ENCODE measurements at regions not wholly inside any gene's neighbourhood (a gene's known extent, or its start where the extent isn't known, plus 50 kb on each side); places are given as distances from the start of the nearest gene placed in this dataset.
"Not testable (repeated sequence)": the region's sequence is repeated elsewhere in the genome, so short reads cannot be mapped to it uniquely, and the experiment has no call there.

DNA sequence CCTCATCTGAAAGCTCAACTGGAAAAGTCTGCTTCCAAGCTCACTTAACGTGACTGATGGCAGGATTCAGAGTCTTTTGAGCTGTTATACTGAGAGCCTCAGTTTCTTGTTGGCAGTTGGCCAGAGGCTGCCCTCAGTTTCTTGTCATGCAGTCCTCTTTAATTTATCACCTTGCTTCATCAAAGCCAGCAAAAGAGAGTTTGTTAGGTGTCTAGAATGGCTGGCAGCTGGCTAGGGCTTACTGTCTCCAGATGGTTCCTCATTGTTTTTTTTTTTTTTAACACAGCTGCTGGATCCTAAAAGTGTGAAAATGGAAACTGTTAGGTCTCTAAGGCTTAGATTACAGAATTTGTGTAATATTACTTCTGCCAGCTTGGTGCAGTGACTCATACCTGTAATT is 310.6 kb downstream of the PDCD6IP start:
- H3K27me3 Mint-ChIP-seq, result no peaks in the 10 kb centered on the region
- no peak for DNase-seq
- no peak overlapping the region for H3K27ac Mint-ChIP-seq
- H3K4me1 Mint-ChIP-seq, result peaks cover 13 to 15% of the 10 kb centered on the region in 2 donors
- H3K4me3 Mint-ChIP-seq, result no peak overlapping the region
- no peaks in the 10 kb centered on the region for H3K36me3 Mint-ChIP-seq
- ATAC-seq (replicated peaks), result no peak
- H3K9me3 Mint-ChIP-seq, result no peaks in the 10 kb centered on the region

DNA sequence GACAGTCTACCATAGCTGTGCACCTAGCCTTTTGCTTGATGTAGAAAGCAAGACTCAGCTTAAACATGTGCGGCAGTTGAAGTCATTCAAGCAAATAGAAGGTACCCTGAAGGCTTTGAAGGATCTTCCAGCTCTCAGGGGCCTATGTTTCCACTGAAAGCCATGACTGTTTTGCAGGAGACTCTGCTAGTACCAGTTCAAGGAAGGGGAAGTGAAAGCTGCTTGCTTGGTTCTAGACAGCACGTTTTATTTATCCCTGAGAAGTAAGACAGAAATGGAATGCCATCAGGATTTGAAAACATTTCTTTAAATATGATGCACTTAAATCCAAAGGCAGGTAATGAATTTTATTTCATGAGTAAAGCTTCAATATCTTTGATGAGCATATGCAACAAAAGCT is 311.4 kb downstream of the PDCD6IP start:
- ATAC-seq (replicated peaks) (peak; percentile 71), DNase-seq (no peak)
- Mint-ChIP-seq H3K36me3 (no peaks in the 10 kb centered on the region), H3K9me3 (no peaks in the 10 kb centered on the region), H3K27ac (no peak overlapping the region), H3K27me3 (no peaks in the 10 kb centered on the region), H3K4me3 (no peak overlapping the region), H3K4me1 (peaks cover 13 to 15% of the 10 kb centered on the region in 2 donors)

- no peak overlapping the region for H3K27ac Mint-ChIP-seq
- H3K36me3 Mint-ChIP-seq, result no peaks in the 10 kb centered on the region
- H3K27me3 Mint-ChIP-seq, result no peaks in the 10 kb centered on the region
- H3K4me3 Mint-ChIP-seq, result no peak overlapping the region
- no peak for ATAC-seq (replicated peaks)
- H3K4me1 Mint-ChIP-seq, result peaks cover 13% of the 10 kb centered on the region in 2 donors
- no peak for DNase-seq
- H3K9me3 Mint-ChIP-seq, result peaks cover 3 to 10% of the 10 kb centered on the region in 2 donors
These were observed 312.9 kb downstream of the PDCD6IP start for GRCh38 chr3:34111361-34111760.

DNA sequence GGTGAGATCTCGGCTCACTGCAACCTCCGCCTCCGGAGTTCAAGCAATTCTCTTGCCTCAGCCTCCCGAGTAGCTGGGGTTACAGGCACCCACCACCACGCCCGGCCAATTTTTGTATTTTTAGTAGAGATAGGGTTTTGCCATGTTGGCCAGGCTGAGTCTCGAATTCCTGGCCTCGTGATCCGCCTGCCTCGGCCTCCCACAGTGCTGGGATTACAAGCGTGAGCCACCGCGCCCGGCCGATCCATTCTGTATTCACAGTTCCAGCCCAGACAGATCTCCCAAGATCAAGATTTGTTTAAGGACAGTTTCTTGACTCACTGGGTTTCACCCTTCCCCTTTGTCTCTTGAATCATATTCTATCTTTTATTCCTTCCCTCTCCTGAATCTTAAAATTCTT is 313.8 kb downstream of the PDCD6IP start:
- H3K27ac Mint-ChIP-seq; H3K27me3 Mint-ChIP-seq; ATAC-seq (replicated peaks): not testable (repeated sequence)

DNA sequence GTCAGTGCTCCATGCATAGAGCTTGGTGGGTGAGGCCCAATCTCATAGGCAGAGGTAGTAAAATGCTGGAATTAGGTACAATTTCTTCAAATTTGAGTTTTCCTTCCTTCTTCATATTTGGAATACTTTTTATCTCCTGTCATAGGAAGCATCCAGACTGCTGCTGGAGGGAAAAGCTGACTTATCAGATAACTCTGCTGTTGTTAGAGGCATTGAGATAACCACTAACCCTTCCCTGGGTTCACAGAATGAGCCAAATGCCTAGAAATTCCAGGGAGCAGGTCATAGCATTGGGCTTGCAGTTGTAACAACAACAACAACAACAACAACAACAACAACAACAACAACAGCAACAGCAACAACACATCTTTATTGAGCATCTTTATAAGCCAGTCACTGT is 332.7 kb downstream of the PDCD6IP start:
- Mint-ChIP-seq H3K4me1 (no peaks in the 10 kb centered on the region), H3K27me3 (no peaks in the 10 kb centered on the region)

More for the DNA sequence above, 313.8 kb downstream of the PDCD6IP start:
- not testable (repeated sequence) for H3K4me3 Mint-ChIP-seq, DNase-seq, H3K9me3 Mint-ChIP-seq, H3K36me3 Mint-ChIP-seq, H3K4me1 Mint-ChIP-seq

GRCh38 chr3:34132069-34132692 is 333.8 kb downstream of the PDCD6IP start:
- H3K36me3 Mint-ChIP-seq, result peaks cover 0 to 5% of the 10 kb centered on the region in 2 donors
- peaks cover 0 to 11% of the 10 kb centered on the region in 2 donors for H3K9me3 Mint-ChIP-seq
- ATAC-seq (replicated peaks) (no peak), DNase-seq (no peak)
- no peaks in the 10 kb centered on the region for H3K27me3 Mint-ChIP-seq
- H3K27ac Mint-ChIP-seq, result no peak overlapping the region
- H3K4me1 Mint-ChIP-seq, result no peaks in the 10 kb centered on the region
- H3K4me3 Mint-ChIP-seq, result no peak overlapping the region

More for the DNA sequence above, 332.7 kb downstream of the PDCD6IP start:
- no peak for DNase-seq
- no peak for ATAC-seq (replicated peaks)
- no peak overlapping the region for H3K4me3 Mint-ChIP-seq
- H3K27ac Mint-ChIP-seq, result no peak overlapping the region
- peaks cover 0 to 11% of the 10 kb centered on the region in 2 donors for H3K9me3 Mint-ChIP-seq
- peaks cover 0 to 5% of the 10 kb centered on the region in 2 donors for H3K36me3 Mint-ChIP-seq

DNA sequence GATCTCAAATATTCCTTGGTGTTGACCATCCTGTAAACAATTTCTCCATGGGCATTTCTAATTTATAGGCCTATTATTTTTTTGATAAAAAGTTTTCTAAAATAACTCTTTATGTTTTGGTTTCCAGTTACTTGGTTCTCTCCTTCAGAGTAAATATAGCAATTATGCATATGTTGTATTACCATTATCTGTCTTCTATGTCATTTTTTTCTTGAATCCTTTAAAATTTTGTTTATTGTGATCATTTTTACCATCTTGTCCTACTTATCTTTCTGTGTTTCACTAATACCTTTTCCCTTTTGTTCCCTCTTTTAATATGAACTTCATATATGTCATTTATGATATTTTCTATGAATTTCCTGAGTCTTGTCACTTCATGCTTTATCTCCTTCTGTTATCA is 341.1 kb downstream of the PDCD6IP start:
- no peak for ATAC-seq (replicated peaks)
- Mint-ChIP-seq H3K9me3 (peaks cover 10 to 14% of the 10 kb centered on the region in 2 donors), H3K36me3 (peaks cover 0 to 9% of the 10 kb centered on the region in 2 donors), H3K4me3 (no peak overlapping the region), H3K4me1 (no peaks in the 10 kb centered on the region), H3K27ac (no peak overlapping the region), H3K27me3 (no peaks in the 10 kb centered on the region)
- no peak for DNase-seq

DNA sequence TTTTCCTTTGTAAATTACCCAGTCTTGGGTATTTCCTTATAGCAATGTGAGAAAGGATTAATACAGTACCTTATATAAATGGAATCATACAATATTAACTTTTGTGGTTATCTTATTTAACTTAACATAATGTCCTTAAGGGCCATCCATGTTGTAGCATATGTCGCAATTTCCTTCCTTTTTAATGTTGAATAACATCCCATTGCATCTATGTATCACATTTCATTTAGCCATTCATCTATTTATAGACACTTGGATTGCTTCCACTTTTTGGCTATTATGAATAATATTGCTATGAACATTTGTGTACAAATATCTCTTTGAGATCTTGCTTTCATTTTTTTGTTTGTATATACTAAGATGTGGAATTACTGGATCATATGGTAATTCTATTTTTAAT is 342.2 kb downstream of the PDCD6IP start:
- no peak overlapping the region for H3K27ac Mint-ChIP-seq
- H3K36me3 Mint-ChIP-seq, result peaks cover 0 to 5% of the 10 kb centered on the region in 2 donors
- ATAC-seq (replicated peaks), result no peak
- DNase-seq, result no peak
- peaks cover 6 to 10% of the 10 kb centered on the region in 2 donors for H3K9me3 Mint-ChIP-seq
- H3K4me1 Mint-ChIP-seq, result no peaks in the 10 kb centered on the region
- no peak overlapping the region for H3K4me3 Mint-ChIP-seq
- H3K27me3 Mint-ChIP-seq, result no peaks in the 10 kb centered on the region

DNA sequence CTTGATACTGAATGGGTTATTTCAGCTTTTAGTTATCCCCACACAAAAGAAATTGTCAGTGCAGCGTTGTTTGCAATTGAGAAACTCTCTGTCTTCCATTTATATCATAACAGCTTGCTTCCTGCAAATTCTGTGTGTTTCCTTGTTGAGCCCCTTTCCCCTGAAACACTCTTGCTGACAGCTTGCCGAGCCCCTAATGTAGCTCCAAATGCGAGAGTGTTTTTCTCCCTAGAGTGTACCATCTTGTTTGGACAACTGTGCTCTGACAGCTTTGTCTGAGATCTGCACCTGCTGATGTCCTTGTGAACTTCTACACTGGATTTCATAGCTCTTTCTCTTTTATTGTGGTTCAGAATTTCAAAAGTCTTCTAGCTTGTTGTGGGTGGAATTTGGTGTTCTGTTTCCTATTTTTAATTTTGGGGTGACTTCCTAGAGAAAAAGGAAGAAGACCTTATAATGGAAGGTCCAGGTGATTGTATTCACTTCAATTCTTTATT is 343.5 kb downstream of the PDCD6IP start:
- Mint-ChIP-seq H3K36me3 (peaks cover 0 to 5% of the 10 kb centered on the region in 2 donors), H3K27me3 (no peaks in the 10 kb centered on the region), H3K27ac (no peak overlapping the region), H3K9me3 (peaks cover 6 to 10% of the 10 kb centered on the region in 2 donors), H3K4me1 (no peaks in the 10 kb centered on the region), H3K4me3 (no peak overlapping the region)
- no peak for ATAC-seq (replicated peaks)
- no peak for DNase-seq

- Mint-ChIP-seq H3K36me3 (no peaks in the 10 kb centered on the region), H3K9me3 (no peaks in the 10 kb centered on the region), H3K27ac (no peak overlapping the region), H3K27me3 (no peaks in the 10 kb centered on the region), H3K4me1 (no peaks in the 10 kb centered on the region), H3K4me3 (no peak overlapping the region)
- no peak for DNase-seq
- ATAC-seq (replicated peaks), result no peak
These were observed 347.4 kb downstream of the PDCD6IP start for GRCh38 chr3:34145796-34146195.

DNA sequence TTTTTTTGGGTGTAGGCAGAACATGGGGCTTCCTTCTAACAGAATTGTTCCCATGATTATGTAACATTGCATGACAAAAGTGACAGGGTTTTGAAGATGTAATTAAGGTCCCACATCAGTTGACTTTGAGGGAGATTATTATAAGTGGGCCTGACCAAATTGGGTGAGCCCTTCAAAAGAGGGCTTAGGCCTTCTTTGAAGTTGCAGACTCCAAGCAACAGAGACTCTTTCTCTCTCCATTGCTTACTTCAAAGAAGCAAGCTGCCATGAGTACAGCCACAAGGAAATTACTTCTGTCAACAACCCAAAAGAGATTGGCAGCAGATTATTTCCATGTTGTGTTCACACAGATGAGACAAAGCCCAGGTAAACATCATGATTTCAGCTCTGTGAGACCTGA is 348.2 kb downstream of the PDCD6IP start:
- Mint-ChIP-seq H3K4me1 (peaks cover 0 to 5% of the 10 kb centered on the region in 2 donors), H3K36me3 (no peaks in the 10 kb centered on the region), H3K4me3 (no peak overlapping the region), H3K27ac (no peak overlapping the region), H3K9me3 (no peaks in the 10 kb centered on the region), H3K27me3 (no peaks in the 10 kb centered on the region)
- ATAC-seq (replicated peaks), result no peak
- no peak for DNase-seq

DNA sequence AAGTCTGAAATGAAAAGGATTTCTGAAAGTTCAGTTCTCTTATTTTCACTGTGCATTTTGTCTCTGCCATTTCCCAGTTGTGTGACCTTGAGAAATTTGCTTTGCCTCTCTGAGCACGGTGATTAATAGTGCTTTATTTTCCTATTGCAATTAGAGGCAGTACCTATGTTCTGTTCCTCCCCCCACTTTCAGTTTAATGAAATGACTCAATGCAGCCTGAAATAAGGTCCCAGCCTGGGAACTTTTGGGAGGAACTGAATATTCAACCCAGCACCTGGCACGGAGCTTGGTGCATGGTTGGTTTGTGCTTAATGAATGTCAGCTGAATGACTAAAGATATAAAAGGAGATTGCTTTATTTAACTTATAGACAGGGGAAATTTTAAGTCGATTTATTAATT is 352.6 kb downstream of the PDCD6IP start:
- Mint-ChIP-seq H3K36me3 (no peaks in the 10 kb centered on the region), H3K4me3 (no peak overlapping the region), H3K9me3 (no peaks in the 10 kb centered on the region), H3K27me3 (peaks cover 0 to 3% of the 10 kb centered on the region in 2 donors), H3K27ac (no peak overlapping the region), H3K4me1 (peaks cover 3 to 5% of the 10 kb centered on the region in 2 donors)
- no peak for DNase-seq
- ATAC-seq (replicated peaks), result peak in 1 of 2 donors; percentile 31

- no peaks in the 10 kb centered on the region for H3K9me3 Mint-ChIP-seq
- H3K36me3 Mint-ChIP-seq, result no peaks in the 10 kb centered on the region
These were observed 354.2 kb downstream of the PDCD6IP start for GRCh38 chr3:34152656-34153055.

DNA sequence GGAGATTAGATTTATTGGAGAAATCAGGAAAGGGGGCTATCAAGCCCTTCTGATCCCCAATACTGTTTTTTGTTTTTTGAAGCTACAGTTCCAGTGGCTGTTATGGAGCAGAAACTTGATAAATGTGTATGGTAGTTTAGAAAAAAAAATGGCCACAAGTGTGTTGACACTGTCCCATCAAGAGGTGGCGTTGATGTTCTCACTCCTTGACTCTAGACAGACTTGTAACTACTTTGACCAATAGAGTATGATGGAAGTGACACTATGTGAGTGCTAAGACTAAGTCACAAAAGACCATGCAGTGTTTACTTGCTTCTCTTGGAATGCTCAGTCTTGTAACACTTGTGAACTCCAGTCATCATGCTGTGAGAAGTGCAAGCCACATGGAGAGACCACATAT is 356.7 kb downstream of the PDCD6IP start:
- Mint-ChIP-seq H3K27ac (no peak overlapping the region), H3K27me3 (peaks cover 0 to 3% of the 10 kb centered on the region in 2 donors), H3K4me1 (peaks cover 3 to 5% of the 10 kb centered on the region in 2 donors), H3K36me3 (no peaks in the 10 kb centered on the region), H3K4me3 (no peak overlapping the region), H3K9me3 (no peaks in the 10 kb centered on the region)
- no peak for DNase-seq
- ATAC-seq (replicated peaks), result no peak

More at GRCh38 chr3:34152656-34153055, 354.2 kb downstream of the PDCD6IP start:
- Mint-ChIP-seq H3K4me3 (no peak overlapping the region), H3K27ac (peak overlapping the region; percentile 66), H3K4me1 (peaks cover 3 to 5% of the 10 kb centered on the region in 2 donors), H3K27me3 (peaks cover 0 to 3% of the 10 kb centered on the region in 2 donors)
- ATAC-seq (replicated peaks), result no peak
- DNase-seq, result no peak

- no peaks in the 10 kb centered on the region for H3K9me3 Mint-ChIP-seq
- no peak overlapping the region for H3K27ac Mint-ChIP-seq
- no peaks in the 10 kb centered on the region for H3K36me3 Mint-ChIP-seq
- peaks cover 0 to 3% of the 10 kb centered on the region in 2 donors for H3K27me3 Mint-ChIP-seq
- DNase-seq (no peak), ATAC-seq (replicated peaks) (peak in 1 of 2 donors; percentile 25)
- peaks cover 3 to 5% of the 10 kb centered on the region in 2 donors for H3K4me1 Mint-ChIP-seq
- no peak overlapping the region for H3K4me3 Mint-ChIP-seq
These were observed 357.2 kb downstream of the PDCD6IP start for GRCh38 chr3:34155666-34156065.

All from stimulated activated naive B cell treated with anti-CD40 and anti-IgM and Interleukin-4, amounts not matched to agents 10 μg/mL and 1 μg/mL and 100 μg/mL, for 72 hours (primary cell).